NCI-H1092 (cell line): ENCODE measurements at regions not wholly inside any gene's neighbourhood (a gene's known extent, or its start where the extent isn't known, plus 50 kb on each side); places are given as distances from the start of the nearest gene placed in this dataset.

ENCODE experiments used
- DNase-seq: peaks from one replicate; lab custom pipeline; 2025; lab: John Stamatoyannopoulos, UW

DNA sequence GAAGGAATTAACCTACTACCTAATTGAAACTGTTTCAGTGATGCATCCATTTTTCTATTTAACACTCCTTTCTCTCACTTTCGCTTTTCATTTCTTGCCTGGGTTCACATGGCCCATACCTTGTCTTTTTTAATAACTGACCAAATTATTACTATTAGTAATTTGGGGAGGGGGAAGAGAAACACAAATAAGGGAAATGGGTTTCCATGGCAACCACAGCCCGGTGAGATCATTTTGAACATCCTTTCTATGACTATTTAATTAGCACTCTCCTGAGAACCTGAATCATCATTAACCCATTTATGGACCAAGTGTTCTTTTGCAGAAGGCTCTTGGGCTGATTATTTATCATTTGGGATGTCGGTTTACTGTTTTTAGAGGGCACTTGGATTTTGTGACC is 628.2 kb upstream of the SALL1 start:
- no peak for DNase-seq

DNA sequence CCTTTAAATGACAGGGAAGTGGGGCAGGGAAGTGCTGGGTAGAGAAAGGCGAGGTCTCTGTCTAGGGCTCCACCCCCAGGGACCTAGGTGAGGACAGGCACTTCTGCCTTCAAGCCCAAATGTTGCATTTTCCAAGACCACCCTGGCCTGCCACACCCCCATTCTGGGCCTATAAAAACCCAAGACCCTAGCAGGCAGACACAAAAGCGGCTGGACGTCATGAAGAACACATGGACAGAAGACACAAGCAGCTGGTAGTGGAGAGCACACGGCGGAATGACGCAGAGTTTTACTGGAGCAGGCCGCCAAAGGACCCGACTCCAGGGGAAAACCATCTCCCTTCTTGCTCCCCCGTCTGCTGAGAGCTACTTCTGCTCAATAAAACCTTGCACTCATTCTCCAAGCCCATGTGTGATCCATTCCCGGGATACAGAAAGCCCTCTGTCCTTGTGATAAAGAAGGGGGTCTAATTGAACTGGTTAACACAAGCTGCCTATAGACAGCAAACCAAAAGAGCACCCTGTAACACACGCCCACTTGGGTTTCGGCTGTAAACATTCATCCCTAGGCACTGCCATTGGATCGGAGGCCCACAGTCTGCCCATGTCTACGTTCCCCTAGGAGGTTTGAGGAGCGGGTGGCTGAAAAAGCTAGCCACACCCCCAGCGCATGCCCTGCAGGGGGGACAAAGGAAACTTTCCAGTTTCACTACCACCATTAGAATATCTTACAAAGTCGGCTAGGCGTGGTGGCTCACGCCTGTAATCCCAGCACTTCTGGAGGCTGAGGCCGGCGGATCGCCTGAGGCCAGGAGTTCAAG is 622.2 kb upstream of the SALL1 start:
- DNase-seq: no peak

DNA sequence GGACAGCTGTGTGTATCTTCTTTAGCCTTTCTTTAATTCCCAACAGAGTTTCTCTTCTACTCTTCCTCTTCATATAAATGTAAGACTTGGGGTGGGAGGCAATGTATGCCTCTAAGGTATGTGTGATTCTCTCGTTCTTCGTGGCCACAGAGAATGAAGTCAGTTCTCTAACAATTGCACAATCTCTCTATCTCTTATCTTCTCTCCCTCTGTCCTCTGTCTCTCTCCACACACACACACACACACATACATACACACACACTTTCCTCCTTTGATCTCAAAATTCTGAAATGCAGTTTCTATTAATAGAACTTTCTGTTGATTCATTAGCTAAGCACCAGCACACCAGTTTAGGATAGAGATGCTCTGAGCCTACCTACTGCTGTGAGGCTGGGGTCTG is 615.7 kb upstream of the SALL1 start:
- DNase-seq: no peak

DNA sequence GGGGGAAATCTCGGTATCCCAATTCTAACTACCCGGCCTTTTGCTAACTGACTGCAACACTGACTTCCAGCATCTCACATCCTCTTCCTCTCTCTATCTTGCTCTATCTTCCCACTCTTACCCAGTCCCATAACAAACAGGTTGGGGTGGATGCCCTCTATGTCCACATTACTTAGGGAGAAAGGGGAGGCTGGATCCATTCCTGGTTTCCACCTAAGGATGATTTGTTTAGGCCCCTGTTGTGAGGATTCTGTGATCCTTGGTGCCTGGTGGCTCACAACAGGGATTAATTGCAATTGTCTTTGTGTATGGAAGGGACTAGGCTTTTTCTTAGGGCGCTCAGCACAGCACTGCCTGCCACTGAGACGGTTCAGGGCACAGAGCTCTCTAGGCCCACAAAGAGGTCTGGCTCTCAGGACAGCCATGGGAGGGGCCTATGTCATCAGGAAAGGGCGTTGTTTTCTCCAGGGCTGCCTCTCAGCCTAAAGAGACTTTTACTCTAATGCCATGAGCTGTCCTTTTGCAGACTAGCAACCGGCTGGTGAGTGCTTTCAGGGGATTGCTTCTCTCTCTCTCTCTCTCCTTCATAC is 612.1 kb upstream of the SALL1 start:
- peak; percentile 67 for DNase-seq

- peak; percentile 84 for DNase-seq
Observed at GRCh38 chr16:51762081-51762996, 611.3 kb upstream of the SALL1 start.

DNA sequence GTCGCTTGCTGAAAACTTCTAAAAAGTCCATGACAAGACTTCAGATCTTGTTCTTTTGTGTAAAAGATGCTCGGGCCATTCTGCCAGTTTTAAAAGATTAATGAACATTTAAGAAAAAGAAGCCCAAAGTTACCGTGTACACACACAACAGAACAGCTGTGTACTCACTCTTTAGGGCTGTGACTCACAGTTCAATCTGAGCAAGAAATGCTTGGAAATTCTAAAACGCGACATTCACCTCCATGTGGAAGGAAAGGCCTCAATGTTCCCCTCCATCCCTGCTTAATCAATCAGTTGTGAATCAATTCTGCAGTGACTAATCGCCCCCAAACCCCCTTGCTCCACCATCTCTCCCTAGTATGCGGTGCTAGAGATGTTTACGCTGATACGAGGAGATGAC is 609.9 kb upstream of the SALL1 start:
- no peak for DNase-seq

- no peak for DNase-seq
Observed at GRCh38 chr16:51759999-51760398, 608.9 kb upstream of the SALL1 start.

GRCh38 chr16:51759329-51759728 is 608.3 kb upstream of the SALL1 start:
- DNase-seq: no peak

GRCh38 chr16:51757921-51758479 is 606.9 kb upstream of the SALL1 start:
- no peak for DNase-seq

- no peak for DNase-seq
Observed at GRCh38 chr16:51757505-51757904, 606.4 kb upstream of the SALL1 start.

GRCh38 chr16:51757124-51757470 is 606.0 kb upstream of the SALL1 start:
- no peak for DNase-seq

- DNase-seq: peak; percentile 14
Observed at GRCh38 chr16:51756447-51757123, 605.5 kb upstream of the SALL1 start.

- no peak for DNase-seq
Observed at GRCh38 chr16:51755577-51756355, 604.7 kb upstream of the SALL1 start.

GRCh38 chr16:51755039-51755501 is 604.0 kb upstream of the SALL1 start:
- no peak for DNase-seq

DNA sequence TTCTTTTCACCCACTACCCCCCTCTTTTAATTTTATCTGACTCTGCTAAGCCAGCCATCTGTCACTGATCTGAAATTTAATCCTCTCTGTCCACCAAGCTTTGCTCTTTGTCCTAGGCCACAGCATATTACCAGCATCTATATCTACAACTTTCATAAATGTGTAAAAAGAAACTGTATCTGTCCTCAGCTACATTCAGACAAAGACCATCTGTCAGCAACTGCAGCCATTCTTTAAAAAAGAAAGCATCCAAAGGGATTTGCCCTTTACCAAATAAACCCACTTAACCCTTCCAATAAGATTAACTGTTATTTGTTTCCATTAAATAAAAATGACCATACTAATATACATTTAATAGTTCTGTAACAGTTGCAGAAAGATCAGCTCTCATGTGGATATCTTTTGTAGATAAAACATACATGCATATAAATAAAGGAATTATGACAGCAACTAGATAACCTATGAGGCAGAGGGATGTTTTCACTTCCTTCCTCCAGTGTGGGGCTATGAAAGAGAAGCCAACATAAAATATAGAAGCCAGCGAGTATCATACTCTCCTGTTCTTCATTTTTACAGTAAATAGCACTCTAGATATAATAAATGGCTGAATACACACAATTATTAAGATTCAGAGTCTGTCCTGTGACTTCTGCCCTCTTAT is 602.5 kb upstream of the SALL1 start:
- no peak for DNase-seq

GRCh38 chr16:51752438-51752995 is 601.4 kb upstream of the SALL1 start:
- no peak for DNase-seq

GRCh38 chr16:51747329-51747728 is 596.3 kb upstream of the SALL1 start:
- DNase-seq: no peak

DNA sequence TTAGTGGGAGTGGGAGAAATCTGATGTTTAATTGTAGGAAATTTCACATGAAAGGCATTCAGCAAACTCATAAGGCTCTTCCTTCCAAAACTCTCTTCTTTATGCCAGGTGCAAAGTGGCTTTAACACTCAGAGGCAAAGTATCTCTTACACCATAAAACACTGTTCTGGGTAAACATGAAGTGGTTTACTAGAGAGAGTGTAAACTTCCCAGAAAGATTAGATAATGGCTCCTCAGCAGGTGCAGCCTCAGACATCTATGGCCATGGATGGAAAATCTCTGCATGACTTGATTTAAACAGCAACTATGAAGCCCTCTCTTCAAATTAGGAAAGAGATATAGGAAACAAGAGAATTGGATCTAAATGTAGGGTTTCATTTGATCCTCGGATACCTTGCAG is 583.1 kb upstream of the SALL1 start:
- peak; percentile 28 for DNase-seq

- DNase-seq: no peak
Observed at GRCh38 chr16:51733181-51733580, 582.1 kb upstream of the SALL1 start.

DNA sequence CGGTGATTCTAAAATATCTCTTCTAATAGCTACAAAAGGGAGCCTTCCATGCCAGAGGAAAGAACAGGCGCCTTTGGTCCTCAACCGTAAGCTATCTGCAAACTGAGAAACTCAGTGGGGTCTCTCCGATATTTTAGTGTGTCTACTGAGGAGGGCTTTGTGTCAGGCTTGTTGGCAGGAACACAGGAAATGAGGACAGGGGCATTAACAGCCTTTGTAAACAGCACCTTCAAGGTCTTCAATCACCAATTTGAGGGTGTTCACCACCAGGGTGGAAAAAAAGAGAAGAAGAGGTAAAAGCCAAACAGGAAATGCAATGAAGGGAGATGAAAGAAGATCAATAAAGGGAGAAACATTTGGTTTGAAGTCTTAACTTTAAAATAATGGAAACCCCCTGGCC is 580.1 kb upstream of the SALL1 start:
- peak; percentile 42 for DNase-seq
